D721Med (cell line): ENCODE measurements at regions not wholly inside any gene's neighbourhood (a gene's known extent, or its start where the extent isn't known, plus 50 kb on each side); places are given as distances from the start of the nearest gene placed in this dataset.

Experiments used
- DNase-seq: peaks from one replicate; pipeline ENCODE4 v3.0.0; 2011; ENCODE audit warnings: low spot score; ENCODE audit not compliant: insufficient read length
- FAIRE-seq: peaks from 2 replicates; lab custom pipeline; 2011; peaks lifted over from hg19 to GRCh38; lab: Jason Lieb, UNC
- CTCF ChIP-seq: IDR thresholded peaks from 2 replicates; pipeline ENCODE4 v1.5.1; 2012; ENCODE audit warnings: mild to moderate bottlenecking, control low read depth; ENCODE audit not compliant: insufficient read depth; ENCODE audit errors: missing control alignments

DNA sequence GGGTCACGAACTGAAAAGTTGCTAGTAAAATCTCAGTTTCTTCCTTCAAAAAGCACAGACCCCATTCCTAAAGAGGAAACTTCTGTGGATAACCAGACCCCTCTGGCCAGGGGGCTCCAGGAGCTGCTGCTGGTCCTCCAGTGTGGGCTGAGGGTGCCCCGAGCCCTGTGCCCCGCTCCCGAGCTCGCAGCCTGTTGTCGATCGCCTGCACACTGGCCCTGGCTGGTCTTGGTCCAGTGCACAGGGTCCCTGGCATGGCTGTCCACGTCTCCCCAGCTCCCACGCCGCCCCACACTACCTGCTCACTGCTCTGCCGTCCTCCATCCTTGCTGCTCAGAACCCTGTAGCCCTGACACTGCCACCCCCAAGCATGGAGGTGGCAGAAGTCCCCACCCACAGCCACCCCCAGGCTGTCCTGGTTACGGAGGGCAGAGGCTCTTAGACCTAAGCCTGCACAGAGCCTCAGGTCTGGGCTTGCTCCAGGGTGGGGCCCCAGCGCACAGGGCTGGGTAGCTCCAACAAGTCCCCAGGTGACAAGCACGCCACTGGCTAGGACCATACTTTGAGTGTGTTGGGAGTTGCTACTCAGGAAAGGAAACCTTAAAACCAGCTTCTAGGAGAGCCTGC, 87.0 kb downstream of the PLXNA1 start:
- DNase-seq (no peak), FAIRE-seq (no peak)

GRCh38 chr3:127070776-127071175, 87.9 kb downstream of the PLXNA1 start:
- no peak for TF ChIP-seq CTCF
- DNase-seq = no peak
- FAIRE-seq = no peak

More for the DNA sequence above, 87.0 kb downstream of the PLXNA1 start:
- no peak for TF ChIP-seq CTCF

GRCh38 chr3:127071597-127072001, 88.7 kb downstream of the PLXNA1 start:
- no peak for TF ChIP-seq CTCF
- no peak for DNase-seq
- no peak for FAIRE-seq

DNA sequence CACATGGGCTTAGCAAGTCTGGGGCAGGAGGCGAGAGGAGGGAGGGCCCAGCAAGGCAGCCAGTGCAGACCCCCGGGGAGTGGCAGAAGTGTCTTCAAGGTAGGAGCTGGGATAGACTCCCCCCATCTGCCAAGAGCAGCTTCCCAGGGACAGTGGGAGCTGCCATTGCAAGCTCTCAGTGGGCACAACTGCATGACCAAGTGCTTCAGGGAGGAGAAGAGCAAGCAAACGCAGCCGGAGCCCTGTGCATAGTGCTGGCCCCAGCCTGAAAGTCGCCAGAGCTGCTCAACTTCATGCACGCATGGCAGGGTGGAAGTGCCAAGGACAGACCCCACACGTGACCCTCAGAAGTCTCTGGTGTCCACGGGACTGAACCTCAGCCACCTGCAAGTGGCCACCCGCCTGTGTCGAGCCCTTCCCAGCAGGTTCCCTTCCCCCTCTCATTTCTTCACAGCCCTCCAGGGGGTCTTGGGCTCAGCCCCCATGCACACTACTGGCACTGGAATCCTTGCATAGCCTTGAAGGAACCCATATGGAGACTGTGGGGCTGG, 89.4 kb downstream of the PLXNA1 start:
- DNase-seq (no peak), FAIRE-seq (no peak)

GRCh38 chr3:127072971-127073783, 90.3 kb downstream of the PLXNA1 start:
- TF ChIP-seq CTCF = no peak
- DNase-seq = no peak
- no peak for FAIRE-seq

More for the DNA sequence above, 89.4 kb downstream of the PLXNA1 start:
- TF ChIP-seq CTCF = no peak

DNA sequence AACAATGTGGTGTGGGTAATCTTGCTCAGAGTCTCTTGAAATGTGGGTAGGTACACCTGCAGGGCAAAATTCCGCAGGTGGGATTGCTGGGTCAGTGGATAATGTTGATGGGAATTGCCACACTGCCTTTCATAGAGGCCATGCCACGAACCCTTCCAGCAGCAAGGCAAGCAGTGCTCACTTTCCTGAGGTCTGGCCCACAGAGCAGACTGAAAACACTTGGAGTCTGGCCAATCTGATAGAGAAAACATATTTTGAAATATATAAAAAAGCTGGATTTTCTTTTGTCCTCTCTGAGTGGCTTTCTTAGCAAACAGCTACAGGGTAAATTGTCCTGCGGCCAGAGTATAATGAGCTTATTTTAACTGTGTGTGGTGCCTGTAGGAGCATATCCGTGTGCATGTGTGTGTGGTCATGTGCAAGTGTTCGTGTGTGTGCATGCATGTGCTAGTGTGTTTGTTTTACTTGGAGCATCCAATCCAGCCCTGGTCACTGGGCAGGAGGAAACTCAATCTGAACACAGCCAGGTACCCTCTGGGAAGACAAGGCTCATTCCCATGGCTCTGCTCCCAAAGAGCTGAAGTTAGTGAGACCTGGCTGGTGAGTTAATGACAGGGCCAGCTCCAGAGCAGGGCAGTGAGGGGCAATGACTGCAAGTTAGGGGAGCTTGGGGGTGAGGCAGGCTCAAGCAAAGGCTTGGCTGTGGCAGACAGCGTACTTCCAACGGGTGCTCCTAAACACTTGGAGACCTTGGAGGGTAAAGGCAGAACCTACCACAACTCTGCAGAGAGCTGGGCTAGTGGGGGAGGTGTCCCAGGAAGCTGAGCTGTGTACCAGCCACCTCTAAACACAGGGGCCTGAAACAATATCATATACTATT, 91.3 kb downstream of the PLXNA1 start:
- no peak for TF ChIP-seq CTCF
- FAIRE-seq (no peak), DNase-seq (no peak)
